Upper lobe of right lung (tissue), 1 donor: ENCODE measurements at regions not wholly inside any gene's neighbourhood (a gene's known extent, or its start where the extent isn't known, plus 50 kb on each side); places are given as distances from the start of the nearest gene placed in this dataset.

Experiments used
- ATAC-seq: fragments of 200-7000 bp; cut with Tn5 transposase; one replicate; pipeline ENCODE4 v1.9.1; 2020; ENCODE audit warnings: mild to moderate bottlenecking, moderate library complexity
- DNase-seq: peaks from one replicate; pipeline ENCODE4 v3.0.0-alpha.2; 2020
- H3K27ac ChIP-seq: fragments of 200-600 bp; one replicate; pipeline ENCODE4 v1.8.0; 2022
- H3K27me3 ChIP-seq: fragments of 200-600 bp; one replicate; pipeline ENCODE4 v1.8.0; 2022; ENCODE audit warnings: mild to moderate bottlenecking
- H3K36me3 ChIP-seq: fragments of 200-600 bp; one replicate; pipeline ENCODE4 v1.8.0; 2022
- H3K4me1 ChIP-seq: fragments of 200-600 bp; one replicate; pipeline ENCODE4 v1.8.0; 2022
- H3K4me3 ChIP-seq: fragments of 200-600 bp; one replicate; pipeline ENCODE4 v1.8.0; 2022; ENCODE audit warnings: mild to moderate bottlenecking
- H3K9me3 ChIP-seq: fragments of 200-600 bp; one replicate; pipeline ENCODE4 v1.8.0; 2022
- intact Hi-C: fragments of 100-400 bp; cut with DNase I; formaldehyde crosslinking; loops from one replicate; pipeline ENCODE4 v1.11.0; 2022
- TF ChIP-seq, protein P1 (sequence below): fragments of 200-600 bp; IDR thresholded peaks from one replicate; pipeline ENCODE4 v1.8.0; 2022; ENCODE audit warnings: antibody characterized with exemption
- donor health status: DM: no; HTN: yes; CAD: no; lungs with severe emphysema.

DNA sequence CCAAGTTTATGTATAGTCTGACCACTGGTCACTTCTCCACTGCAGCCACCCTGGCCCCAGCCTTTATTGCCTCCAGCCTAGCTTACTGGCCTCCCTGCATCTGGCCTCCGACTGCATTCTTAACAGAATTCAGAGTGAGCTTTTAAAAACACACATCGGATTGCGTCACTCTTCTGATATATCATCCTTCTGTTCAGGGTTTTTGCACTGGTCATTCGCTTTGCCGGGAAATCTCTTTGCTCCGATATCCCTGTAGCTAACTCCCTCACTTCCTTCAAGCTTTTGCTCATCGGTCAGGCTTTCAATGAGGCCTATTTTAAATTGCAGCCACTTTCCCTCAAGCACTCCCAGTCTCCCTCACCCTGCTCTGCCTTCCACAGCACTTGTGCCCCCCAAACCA is 101.6 kb upstream of the DLX2 start:
- Histone ChIP-seq H3K27me3 (no peaks in the 10 kb centered on the region), H3K27ac (no peak overlapping the region), H3K36me3 (no peaks in the 10 kb centered on the region), H3K4me1 (peaks cover 10% of the 10 kb centered on the region), H3K4me3 (no peak overlapping the region), H3K9me3 (peaks cover 6% of the 10 kb centered on the region)
- DNase-seq (no peak), ATAC-seq (no peak)
- TF ChIP-seq, protein P1, sequence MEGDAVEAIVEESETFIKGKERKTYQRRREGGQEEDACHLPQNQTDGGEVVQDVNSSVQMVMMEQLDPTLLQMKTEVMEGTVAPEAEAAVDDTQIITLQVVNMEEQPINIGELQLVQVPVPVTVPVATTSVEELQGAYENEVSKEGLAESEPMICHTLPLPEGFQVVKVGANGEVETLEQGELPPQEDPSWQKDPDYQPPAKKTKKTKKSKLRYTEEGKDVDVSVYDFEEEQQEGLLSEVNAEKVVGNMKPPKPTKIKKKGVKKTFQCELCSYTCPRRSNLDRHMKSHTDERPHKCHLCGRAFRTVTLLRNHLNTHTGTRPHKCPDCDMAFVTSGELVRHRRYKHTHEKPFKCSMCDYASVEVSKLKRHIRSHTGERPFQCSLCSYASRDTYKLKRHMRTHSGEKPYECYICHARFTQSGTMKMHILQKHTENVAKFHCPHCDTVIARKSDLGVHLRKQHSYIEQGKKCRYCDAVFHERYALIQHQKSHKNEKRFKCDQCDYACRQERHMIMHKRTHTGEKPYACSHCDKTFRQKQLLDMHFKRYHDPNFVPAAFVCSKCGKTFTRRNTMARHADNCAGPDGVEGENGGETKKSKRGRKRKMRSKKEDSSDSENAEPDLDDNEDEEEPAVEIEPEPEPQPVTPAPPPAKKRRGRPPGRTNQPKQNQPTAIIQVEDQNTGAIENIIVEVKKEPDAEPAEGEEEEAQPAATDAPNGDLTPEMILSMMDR: no peak
- intact Hi-C loops: no loop called here

DNA sequence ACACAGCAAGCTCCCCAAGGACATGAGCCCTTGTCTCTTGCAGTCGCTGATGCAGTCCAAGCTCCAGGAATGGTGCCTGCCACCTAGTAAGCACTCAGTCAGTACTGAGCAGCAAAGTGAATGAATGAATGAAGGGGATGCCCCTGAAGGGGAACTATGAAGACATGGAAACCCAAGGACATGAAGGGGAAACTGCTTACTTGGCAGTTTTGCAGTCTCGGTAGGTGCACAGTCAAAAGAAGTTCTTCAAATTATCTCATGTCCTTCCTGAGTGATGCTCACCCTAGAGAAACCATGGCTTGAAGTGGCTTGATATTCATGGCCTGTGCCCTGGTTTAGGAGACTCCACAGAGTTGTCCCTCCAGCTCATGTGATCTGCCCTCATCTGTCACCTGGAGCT is 102.1 kb upstream of the DLX2 start:
- Histone ChIP-seq H3K27me3 (no peaks in the 10 kb centered on the region), H3K36me3 (no peaks in the 10 kb centered on the region), H3K4me3 (no peak overlapping the region), H3K9me3 (peaks cover 6% of the 10 kb centered on the region), H3K4me1 (peaks cover 12% of the 10 kb centered on the region), H3K27ac (no peak overlapping the region)
- no peak for DNase-seq
- no peak for ATAC-seq
- intact Hi-C loops: no loop called here
- TF ChIP-seq, protein P1: no peak

DNA sequence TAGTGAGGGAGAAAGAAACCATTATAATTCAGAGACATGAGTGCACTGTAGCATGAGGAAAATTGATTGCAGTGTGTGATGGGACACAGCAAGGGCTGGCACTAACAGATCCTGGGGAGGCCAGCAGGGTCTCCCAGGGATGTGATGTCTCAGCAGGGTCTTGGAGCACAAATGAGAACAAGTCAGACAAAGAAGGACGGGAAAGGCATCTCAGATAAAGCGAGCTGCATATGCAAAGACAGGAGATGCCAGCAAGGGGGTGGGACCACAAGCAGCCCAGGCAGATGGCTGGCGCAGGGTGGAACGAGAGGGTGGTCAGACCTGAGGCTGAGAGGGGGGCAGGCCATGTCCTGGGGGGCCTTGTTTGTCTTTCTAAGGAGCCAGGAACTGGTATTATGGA is 102.6 kb upstream of the DLX2 start:
- no peak for ATAC-seq
- peaks cover 1% of the 10 kb centered on the region for H3K9me3 ChIP-seq
- H3K4me3 ChIP-seq: no peak overlapping the region
- intact Hi-C loops: no loop called here
- no peaks in the 10 kb centered on the region for H3K27me3 ChIP-seq
- TF ChIP-seq, protein P1: no peak
- no peak overlapping the region for H3K27ac ChIP-seq
- H3K4me1 ChIP-seq: peaks cover 12% of the 10 kb centered on the region
- no peak for DNase-seq
- H3K36me3 ChIP-seq: no peaks in the 10 kb centered on the region

DNA sequence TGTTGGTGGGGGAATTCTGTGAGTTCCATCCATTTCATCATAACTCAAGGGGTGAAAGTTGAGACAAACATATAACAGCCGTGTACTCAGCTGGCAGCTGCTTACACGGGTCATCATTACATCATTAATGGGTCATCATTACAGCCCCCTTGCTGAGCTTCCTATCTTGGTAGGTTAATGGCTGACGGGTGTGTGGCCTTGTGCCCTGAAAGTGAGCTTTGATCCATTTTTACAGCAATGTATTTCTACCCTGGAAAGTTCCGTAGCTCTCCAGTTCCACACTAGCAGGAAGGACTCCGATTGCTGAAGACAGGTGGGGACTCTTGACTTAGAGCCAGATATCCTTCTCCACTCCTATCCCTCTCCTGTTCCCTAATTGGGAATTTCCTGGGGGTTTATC is 105.2 kb upstream of the DLX2 start:
- H3K4me1 ChIP-seq: peaks cover 12% of the 10 kb centered on the region
- no peaks in the 10 kb centered on the region for H3K27me3 ChIP-seq
- no peaks in the 10 kb centered on the region for H3K9me3 ChIP-seq
- no peak for ATAC-seq
- DNase-seq: no peak
- intact Hi-C loops: no loop called here
- TF ChIP-seq, protein P1: no peak
- no peak overlapping the region for H3K4me3 ChIP-seq
- H3K36me3 ChIP-seq: no peaks in the 10 kb centered on the region
- no peak overlapping the region for H3K27ac ChIP-seq

DNA sequence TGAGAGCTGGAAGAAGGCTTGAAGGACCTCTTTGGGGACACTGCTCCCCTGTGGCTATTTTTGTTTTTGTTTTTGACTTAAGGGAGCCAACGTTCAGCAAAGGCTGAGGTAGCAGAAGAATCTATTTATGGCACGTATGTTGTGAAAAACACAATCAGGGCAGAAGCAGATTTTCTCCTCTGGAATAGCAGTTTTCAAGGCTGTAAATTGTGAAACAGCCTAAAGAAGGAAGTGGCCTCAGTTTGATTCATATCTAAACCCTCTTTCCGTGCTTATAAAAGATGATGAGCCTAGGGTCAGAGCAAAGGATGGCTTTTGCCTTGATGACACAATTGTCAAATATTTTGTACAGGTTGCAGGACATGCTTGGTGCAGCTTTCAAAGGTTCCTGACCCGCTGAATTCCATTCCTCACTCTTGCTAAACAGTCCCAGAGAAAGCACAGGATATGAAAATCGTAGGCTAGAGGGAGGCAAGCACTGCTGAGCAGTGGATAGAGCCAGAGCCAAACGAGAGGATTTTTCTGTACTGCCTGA is 106.2 kb upstream of the DLX2 start:
- H3K4me3 ChIP-seq: no peak overlapping the region
- ATAC-seq: peak; percentile 34
- no peaks in the 10 kb centered on the region for H3K27me3 ChIP-seq
- DNase-seq: no peak
- no peaks in the 10 kb centered on the region for H3K36me3 ChIP-seq
- TF ChIP-seq, protein P1: no peak
- no peak overlapping the region for H3K27ac ChIP-seq
- H3K4me1 ChIP-seq: peaks cover 12% of the 10 kb centered on the region
- no peaks in the 10 kb centered on the region for H3K9me3 ChIP-seq
- intact Hi-C loops: no loop called here

DNA sequence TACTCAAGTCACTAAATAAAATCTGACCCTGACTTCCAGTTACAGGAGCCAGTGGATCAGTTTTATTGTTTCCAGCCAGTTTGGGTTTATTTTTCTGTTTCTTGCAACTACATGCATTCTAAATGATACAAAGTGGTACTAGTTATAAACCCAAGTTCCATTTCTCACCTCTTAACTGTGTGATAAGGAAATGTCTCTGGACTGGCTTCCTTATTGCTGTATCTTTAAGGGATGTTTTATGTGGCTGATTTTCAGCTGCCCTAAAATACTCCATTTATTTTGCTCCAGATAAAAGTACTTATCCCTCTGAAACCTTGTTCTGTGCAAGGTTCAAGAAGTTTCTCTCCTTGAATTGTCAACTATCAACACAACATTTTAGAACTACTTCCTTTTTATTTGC is 107.9 kb upstream of the DLX2 start:
- intact Hi-C loops: no loop called here
- Histone ChIP-seq H3K4me3 (no peak overlapping the region), H3K9me3 (no peaks in the 10 kb centered on the region), H3K27ac (no peak overlapping the region), H3K36me3 (no peaks in the 10 kb centered on the region), H3K27me3 (no peaks in the 10 kb centered on the region), H3K4me1 (peaks cover 12% of the 10 kb centered on the region)
- DNase-seq (no peak), ATAC-seq (no peak)
- TF ChIP-seq, protein P1: no peak
